GM12878 (cell line): ENCODE measurements at regions not wholly inside any gene's neighbourhood (a gene's known extent, or its start where the extent isn't known, plus 50 kb on each side); places are given as distances from the start of the nearest gene placed in this dataset.

ENCODE experiments used
- BCL11A ChIP-seq: IDR thresholded peaks from 2 replicates; pipeline ENCODE4 v1.6.1; 2011; ENCODE audit warnings: low read depth, low read length
- BHLHE40 ChIP-seq, 2 experiments: fragments of 450-650 bp in 1 of 2; IDR thresholded peaks; 2 replicates each; pipeline ENCODE4 v1.6.1; 2011 to 2017; ENCODE audit warnings: low read depth in 2 of 2, borderline replicate concordance in 1 of 2, improper control_type of control experiment in 1 of 2, low read length in 1 of 2, mild to moderate bottlenecking in 1 of 2
- CBFB ChIP-seq: IDR thresholded peaks from 2 replicates; pipeline ENCODE4 v1.6.1; 2016; ENCODE audit warnings: antibody characterized with exemption, low read depth
- CTCF ChIP-seq, 3 experiments: IDR thresholded peaks in 2 of 3; conservative IDR thresholded peaks in 1 of 3; 2 replicates each; pipeline ENCODE4 v1.5.1; 2011; ENCODE audit warnings: low read depth in 3 of 3, low read length in 3 of 3, mild to moderate bottlenecking in 3 of 3, control low read depth in 2 of 3, moderate library complexity in 2 of 3, inconsistent platforms in 1 of 3, mixed read lengths in 1 of 3; ENCODE audit not compliant: control insufficient read depth in 2 of 3, insufficient read depth in 1 of 3; ENCODE audit errors: extremely low read depth in 1 of 3
- FOXM1 ChIP-seq: IDR thresholded peaks from 2 replicates; pipeline ENCODE4 v1.6.1; 2012; ENCODE audit warnings: low read depth, mild to moderate bottlenecking, inconsistent platforms, low read length, moderate library complexity
- GATAD2B ChIP-seq: fragments of 450-650 bp; conservative IDR thresholded peaks from 2 replicates; pipeline ENCODE4 v1.6.1; 2017; ENCODE audit warnings: low read depth, mild to moderate bottlenecking, moderate library complexity
- HDGF ChIP-seq: fragments of 450-650 bp; IDR thresholded peaks from 2 replicates; pipeline ENCODE4 v1.6.1; 2016; ENCODE audit warnings: antibody characterized with exemption
- IKZF1 ChIP-seq: fragments of 450-650 bp; conservative IDR thresholded peaks from 2 replicates; pipeline ENCODE4 v1.6.1; 2017; ENCODE audit warnings: antibody characterized with exemption, mild to moderate bottlenecking
- JUNB ChIP-seq: IDR thresholded peaks from 2 replicates; pipeline ENCODE4 v1.6.1; 2016; ENCODE audit warnings: antibody characterized with exemption, mild to moderate bottlenecking
- JUND ChIP-seq: IDR thresholded peaks from 2 replicates; pipeline ENCODE4 v1.6.1; 2012; ENCODE audit warnings: low read depth, mild to moderate bottlenecking, low read length, improper control_type of control experiment, moderate library complexity
- MEF2A ChIP-seq: IDR thresholded peaks from 2 replicates; pipeline ENCODE4 v1.6.1; 2011; ENCODE audit warnings: low read depth, mild to moderate bottlenecking, low read length, moderate library complexity; ENCODE audit not compliant: insufficient read depth
- NR2C2 ChIP-seq: IDR thresholded peaks from 2 replicates; pipeline ENCODE4 v1.6.1; 2011; ENCODE audit warnings: borderline replicate concordance, low read depth; ENCODE audit not compliant: control insufficient read depth, insufficient read length
- SKIL ChIP-seq: fragments of 450-650 bp; IDR thresholded peaks from 2 replicates; pipeline ENCODE4 v1.6.1; 2017; ENCODE audit warnings: mild to moderate bottlenecking, low read depth, inconsistent platforms; ENCODE audit not compliant: poor library complexity, severe bottlenecking
- TCF3 ChIP-seq: IDR thresholded peaks from 2 replicates; pipeline ENCODE4 v1.6.1; 2012; ENCODE audit warnings: low read depth, mild to moderate bottlenecking, low read length, borderline replicate concordance; ENCODE audit not compliant: insufficient read depth
- TCF7 ChIP-seq: IDR thresholded peaks from 2 replicates; pipeline ENCODE4 v1.6.1; 2014; ENCODE audit warnings: antibody characterized with exemption, borderline replicate concordance
- ZSCAN29 ChIP-seq: fragments of 450-650 bp; IDR thresholded peaks from 2 replicates; pipeline ENCODE4 v1.6.1; 2017; ENCODE audit warnings: mild to moderate bottlenecking, moderate library complexity
- TF ChIP-seq, protein P1 (sequence below): fragments of 150-350 bp; IDR thresholded peaks from 2 replicates; pipeline ENCODE4 v1.6.1; 2014; ENCODE audit warnings: mild to moderate bottlenecking, low read depth, low read length
- TF ChIP-seq, protein P2 (sequence below): fragments of 450-650 bp; IDR thresholded peaks from 2 replicates; pipeline ENCODE4 v1.6.1; 2017; ENCODE audit warnings: mild to moderate bottlenecking, moderate library complexity

GRCh38 chr11:110349138-110349996 is 53.0 kb upstream of the RDX start (continued):
- TF ChIP-seq FOXM1 (peak; percentile 99), TCF3 (0 out of 2 replicates have a peak, but pooled peaks have one; percentile 72), MEF2A (peak; percentile 72; the same call in 1 of the 2 replicates), GATAD2B (peak; percentile 70; the same call in 1 of the 2 replicates), JUND (peak; percentile 90), TCF7 (peak; percentile 82), BCL11A (peak; percentile 100), SKIL (peak; percentile 85), CTCF (IDR thresholded peaks at IDR 0.05 in 2 of 3, conservative IDR thresholded peaks at IDR 0.05 in 1 of 3; ENCODE audit: control insufficient read depth in 2 of 3, extremely low read depth in 1 of 3, insufficient read depth in 1 of 3, low read depth in 3 of 3, low read length in 3 of 3) (peak in 1 of 3 experiments; percentile 33; a peak in 2 of 6 replicates), BHLHE40 (IDR thresholded peaks at IDR 0.05; ENCODE audit: borderline replicate concordance in 1 of 2, low read depth in 2 of 2, low read length in 1 of 2) (peak; percentile 68 to 70; a peak in 3 of 4 replicates), CBFB (peak; percentile 70; the same call in 1 of the 2 replicates), IKZF1 (peak; percentile 99), ZSCAN29 (no peak), HDGF (no peak), JUNB (peak; percentile 96), NR2C2 (no peak)
- TF ChIP-seq, protein P1, sequence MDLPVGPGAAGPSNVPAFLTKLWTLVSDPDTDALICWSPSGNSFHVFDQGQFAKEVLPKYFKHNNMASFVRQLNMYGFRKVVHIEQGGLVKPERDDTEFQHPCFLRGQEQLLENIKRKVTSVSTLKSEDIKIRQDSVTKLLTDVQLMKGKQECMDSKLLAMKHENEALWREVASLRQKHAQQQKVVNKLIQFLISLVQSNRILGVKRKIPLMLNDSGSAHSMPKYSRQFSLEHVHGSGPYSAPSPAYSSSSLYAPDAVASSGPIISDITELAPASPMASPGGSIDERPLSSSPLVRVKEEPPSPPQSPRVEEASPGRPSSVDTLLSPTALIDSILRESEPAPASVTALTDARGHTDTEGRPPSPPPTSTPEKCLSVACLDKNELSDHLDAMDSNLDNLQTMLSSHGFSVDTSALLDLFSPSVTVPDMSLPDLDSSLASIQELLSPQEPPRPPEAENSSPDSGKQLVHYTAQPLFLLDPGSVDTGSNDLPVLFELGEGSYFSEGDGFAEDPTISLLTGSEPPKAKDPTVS, result no peak
- TF ChIP-seq, protein P2, sequence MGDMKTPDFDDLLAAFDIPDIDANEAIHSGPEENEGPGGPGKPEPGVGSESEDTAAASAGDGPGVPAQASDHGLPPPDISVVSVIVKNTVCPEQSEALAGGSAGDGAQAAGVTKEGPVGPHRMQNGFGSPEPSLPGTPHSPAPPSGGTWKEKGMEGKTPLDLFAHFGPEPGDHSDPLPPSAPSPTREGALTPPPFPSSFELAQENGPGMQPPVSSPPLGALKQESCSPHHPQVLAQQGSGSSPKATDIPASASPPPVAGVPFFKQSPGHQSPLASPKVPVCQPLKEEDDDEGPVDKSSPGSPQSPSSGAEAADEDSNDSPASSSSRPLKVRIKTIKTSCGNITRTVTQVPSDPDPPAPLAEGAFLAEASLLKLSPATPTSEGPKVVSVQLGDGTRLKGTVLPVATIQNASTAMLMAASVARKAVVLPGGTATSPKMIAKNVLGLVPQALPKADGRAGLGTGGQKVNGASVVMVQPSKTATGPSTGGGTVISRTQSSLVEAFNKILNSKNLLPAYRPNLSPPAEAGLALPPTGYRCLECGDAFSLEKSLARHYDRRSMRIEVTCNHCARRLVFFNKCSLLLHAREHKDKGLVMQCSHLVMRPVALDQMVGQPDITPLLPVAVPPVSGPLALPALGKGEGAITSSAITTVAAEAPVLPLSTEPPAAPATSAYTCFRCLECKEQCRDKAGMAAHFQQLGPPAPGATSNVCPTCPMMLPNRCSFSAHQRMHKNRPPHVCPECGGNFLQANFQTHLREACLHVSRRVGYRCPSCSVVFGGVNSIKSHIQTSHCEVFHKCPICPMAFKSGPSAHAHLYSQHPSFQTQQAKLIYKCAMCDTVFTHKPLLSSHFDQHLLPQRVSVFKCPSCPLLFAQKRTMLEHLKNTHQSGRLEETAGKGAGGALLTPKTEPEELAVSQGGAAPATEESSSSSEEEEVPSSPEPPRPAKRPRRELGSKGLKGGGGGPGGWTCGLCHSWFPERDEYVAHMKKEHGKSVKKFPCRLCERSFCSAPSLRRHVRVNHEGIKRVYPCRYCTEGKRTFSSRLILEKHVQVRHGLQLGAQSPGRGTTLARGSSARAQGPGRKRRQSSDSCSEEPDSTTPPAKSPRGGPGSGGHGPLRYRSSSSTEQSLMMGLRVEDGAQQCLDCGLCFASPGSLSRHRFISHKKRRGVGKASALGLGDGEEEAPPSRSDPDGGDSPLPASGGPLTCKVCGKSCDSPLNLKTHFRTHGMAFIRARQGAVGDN, result 0 out of 2 replicates have a peak, but pooled peaks have one; percentile 20
